ENCODE measurements at regions not wholly inside any gene's neighbourhood (a gene's known extent, or its start where the extent isn't known, plus 50 kb on each side); places are given as distances from the start of the nearest gene placed in this dataset.
"Not testable (repeated sequence)": the region's sequence is repeated elsewhere in the genome, so short reads cannot be mapped to it uniquely, and the experiment has no call there.

- FAIRE-seq: not testable (repeated sequence)
These were observed 75.7 kb downstream of the QDPR start for GRCh38 chr4:17436047-17436749.

- FAIRE-seq: no peak
These were observed 78.1 kb downstream of the QDPR start for GRCh38 chr4:17433827-17434226.

DNA sequence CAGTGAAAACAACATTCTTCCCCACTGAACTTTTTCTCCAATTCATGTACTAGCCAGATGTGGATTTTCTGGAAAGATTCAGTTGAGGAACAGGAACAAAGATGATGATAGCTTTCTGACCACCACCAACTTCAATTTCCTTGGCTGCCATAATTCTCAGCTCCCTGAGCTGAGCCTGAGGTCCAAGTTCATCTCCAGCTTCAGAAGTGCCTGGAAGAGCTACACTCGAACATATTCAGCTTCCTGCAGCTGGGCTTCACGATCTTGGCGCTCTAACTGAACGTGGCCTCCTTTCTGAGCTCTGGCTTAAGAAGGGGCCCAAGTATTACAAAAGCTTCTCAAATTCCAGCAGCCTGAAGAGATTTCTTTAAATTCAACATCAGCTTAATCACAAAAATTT lies 83.9 kb downstream of the QDPR start:
- FAIRE-seq: no peak

- FAIRE-seq: no peak
These were observed 85.7 kb downstream of the QDPR start for GRCh38 chr4:17426222-17426621.

DNA sequence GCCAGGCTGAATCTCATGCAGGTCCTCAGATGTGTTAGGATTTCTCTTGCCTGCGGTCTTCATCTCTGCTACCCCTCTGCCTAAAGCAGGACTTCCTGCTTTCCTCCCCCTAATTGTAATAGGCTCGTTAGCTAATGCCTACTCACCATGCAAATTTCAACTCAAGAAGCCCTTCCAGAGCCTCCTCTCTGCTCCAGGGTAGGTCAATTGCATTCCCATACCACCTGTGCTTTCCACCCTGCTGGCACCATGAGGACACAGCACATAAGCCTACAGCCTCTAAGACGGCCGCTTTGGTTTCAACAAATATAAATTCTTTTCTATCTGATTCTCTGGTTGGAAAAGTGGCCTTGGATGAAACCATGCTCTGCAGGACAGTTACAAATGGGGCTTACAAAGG lies 93.9 kb downstream of the QDPR start:
- no peak for FAIRE-seq

GRCh38 chr4:17414392-17414791 lies 97.5 kb downstream of the QDPR start:
- no peak for FAIRE-seq

- peak; percentile 18 for FAIRE-seq
These were observed 111.2 kb downstream of the QDPR start for GRCh38 chr4:17400686-17401085.

- no peak for FAIRE-seq
These were observed 113.1 kb downstream of the QDPR start for GRCh38 chr4:17398805-17399204.

GRCh38 chr4:17398035-17398434 lies 113.9 kb downstream of the QDPR start:
- FAIRE-seq: no peak

DNA sequence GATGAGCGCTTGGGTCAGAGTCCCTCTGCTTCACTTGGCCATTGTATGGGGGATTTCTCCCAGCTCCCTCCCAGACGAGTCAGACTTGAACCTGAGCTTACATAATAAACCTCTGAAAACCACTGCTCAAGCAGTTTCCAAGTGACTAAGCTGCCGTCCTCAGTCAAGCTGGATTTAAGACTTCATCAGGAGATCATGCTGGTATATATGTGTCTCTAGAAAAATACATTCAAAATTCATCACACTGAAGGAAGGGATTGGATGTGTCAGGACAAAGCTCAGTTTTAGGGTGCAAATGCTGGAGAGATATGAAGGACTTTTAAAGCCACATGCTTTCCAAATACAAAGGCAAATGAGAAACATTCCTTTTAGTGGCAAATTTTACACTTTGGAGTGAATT lies 114.3 kb downstream of the QDPR start:
- FAIRE-seq: no peak

DNA sequence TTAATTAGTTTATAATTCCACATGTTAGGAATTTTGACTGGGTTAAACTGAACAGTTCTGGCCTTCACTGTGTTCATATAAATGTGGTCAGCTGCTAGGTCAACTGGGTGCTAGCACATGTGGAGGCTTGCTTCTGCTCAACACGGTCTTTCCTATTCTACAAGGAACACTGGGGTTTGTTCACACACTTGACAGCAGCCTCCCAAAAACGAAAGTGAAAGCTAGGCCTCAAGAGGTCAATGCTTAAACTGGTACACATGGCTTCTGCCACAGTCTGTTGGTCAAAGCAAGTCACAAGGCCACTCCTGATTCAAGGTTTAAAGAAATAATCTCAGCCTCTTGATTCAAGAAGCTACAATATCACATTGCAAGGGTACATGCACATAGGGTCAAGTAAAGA lies 126.5 kb downstream of the QDPR start:
- FAIRE-seq: no peak

- FAIRE-seq: no peak
These were observed 131.5 kb downstream of the QDPR start for GRCh38 chr4:17380347-17380746.

GRCh38 chr4:17376205-17376604 lies 135.7 kb downstream of the QDPR start:
- FAIRE-seq: peak; percentile 92

- FAIRE-seq: no peak
These were observed 138.2 kb downstream of the QDPR start for GRCh38 chr4:17373666-17374065.

DNA sequence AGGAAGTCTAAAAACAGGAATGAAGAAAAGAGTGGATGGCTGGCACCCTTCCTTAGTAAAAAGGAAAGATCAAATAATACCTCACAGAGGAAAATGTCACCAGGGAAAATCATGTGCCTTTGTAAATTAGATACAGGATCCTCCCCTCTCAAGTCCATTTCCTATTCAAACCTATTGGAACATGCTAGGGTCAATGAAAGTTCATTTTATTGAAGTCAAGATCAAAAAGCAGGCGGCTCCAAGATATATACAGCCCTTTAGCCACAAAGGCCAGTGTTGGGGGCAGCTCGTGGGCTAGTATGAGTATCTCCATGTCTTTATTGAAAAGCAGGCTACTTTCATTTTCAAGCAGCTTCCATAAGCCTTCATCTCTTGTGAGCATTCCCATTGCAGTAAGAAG lies 141.1 kb downstream of the QDPR start:
- FAIRE-seq: no peak

GRCh38 chr4:17368408-17368807 lies 143.5 kb downstream of the QDPR start:
- FAIRE-seq: no peak

GRCh38 chr4:17367201-17367600 lies 144.7 kb downstream of the QDPR start:
- no peak for FAIRE-seq

- FAIRE-seq: no peak
These were observed 145.4 kb downstream of the QDPR start for GRCh38 chr4:17366496-17366895.

GRCh38 chr4:17362430-17362829 lies 149.5 kb downstream of the QDPR start:
- FAIRE-seq: no peak

- no peak for FAIRE-seq
These were observed 153.6 kb downstream of the QDPR start for GRCh38 chr4:17358241-17358640.

DNA sequence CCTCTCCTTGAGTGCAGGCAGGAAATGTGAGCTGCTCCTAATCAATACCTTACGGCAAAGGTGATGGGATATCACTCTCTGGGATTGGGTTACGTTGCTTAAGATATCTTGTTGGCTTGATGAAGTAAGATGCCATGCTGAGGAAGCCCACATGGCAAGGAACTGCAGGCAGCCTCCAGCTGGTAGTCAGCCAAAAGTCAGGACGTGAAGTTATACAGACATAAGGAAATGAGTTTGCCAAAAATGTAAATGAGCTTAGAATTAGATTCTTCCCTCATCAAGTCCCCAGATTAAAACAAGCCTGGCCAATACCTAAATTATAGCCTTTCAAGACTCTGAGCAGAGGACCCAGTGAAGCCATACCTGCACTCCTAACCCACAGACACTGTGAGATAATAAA lies 155.0 kb downstream of the QDPR start:
- no peak for FAIRE-seq

DNA sequence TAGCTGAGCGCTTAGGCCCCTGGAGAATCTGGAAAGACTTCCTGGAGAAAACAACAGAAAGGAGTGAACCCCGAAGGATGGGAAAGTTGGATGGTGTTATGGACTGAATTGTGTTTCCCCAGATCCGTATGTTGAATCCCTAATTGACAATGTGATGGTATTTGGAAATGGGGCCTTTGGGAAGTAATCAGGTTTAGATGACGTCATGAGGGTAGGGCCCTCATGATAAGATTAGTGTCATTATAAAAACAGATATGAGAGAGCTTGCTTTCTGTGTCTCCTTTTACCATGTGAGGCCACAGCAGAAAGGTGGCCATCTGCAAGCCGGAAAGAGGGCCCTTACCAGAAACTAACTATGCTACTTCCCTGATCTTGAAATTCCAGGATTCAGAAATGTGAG lies 159.5 kb downstream of the QDPR start:
- FAIRE-seq: no peak

DNA sequence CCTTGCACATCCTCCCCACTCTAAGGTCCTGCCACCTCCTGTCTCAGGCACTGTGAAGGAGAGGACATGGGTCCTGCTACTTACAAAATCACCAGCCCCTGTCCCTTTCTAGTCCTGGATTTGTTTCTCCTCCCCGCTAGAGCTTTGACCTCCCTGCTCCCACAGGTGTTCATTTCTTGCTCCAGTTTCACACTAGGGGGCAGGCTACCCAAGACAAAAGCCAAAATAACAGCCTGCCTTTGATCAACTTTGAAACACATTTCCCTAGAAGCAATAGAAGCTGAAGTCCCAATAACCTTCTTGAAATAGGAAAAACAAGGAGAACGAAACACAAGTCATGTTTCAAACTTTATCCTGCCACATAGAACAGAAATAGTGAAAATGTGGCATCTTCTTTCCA lies 164.4 kb downstream of the QDPR start:
- peak; percentile 29 for FAIRE-seq

DNA sequence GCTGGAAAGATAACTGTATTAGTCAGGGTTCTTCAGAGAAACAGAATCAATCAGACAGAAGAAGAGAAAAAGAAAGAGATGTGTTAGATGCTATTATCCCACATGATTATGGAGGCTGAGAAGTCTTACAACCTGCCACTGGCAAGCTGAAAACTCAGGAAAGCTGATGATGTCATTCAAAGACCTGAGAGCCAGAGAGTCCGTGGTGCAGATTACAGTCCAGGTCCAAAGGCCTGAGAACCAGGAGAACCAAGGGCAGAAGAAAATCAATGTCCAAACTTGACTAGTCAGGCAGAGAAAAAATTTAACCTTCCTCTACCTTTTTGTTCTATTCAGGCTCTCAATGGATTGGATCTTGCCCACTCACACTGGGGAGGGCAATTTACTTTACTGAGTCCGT lies 172.5 kb downstream of the QDPR start:
- FAIRE-seq: no peak

DNA sequence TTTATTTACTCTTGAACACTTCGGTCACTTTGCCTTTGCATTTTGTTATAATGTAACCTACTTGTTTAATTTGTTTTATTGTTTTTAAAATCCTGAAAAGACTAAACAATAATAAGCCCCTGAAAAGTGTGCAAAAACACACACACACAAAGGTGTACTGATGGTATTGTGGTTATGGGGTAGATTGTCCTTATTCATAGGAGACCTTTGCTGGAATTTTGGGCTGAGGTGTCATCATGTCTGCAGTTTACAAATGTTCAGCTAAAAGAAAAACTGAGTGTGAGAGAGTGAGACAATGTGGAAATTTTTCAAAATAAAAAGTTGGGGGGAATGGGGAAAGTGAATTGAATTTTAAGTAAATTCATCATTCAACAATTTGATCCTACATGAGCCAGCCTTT lies 174.9 kb downstream of the QDPR start:
- FAIRE-seq: no peak
